ENCODE measurements at regions not wholly inside any gene's neighbourhood (a gene's known extent, or its start where the extent isn't known, plus 50 kb on each side); places are given as distances from the start of the nearest gene placed in this dataset.
"Not testable (repeated sequence)": the region's sequence is repeated elsewhere in the genome, so short reads cannot be mapped to it uniquely, and the experiment has no call there.

DNA sequence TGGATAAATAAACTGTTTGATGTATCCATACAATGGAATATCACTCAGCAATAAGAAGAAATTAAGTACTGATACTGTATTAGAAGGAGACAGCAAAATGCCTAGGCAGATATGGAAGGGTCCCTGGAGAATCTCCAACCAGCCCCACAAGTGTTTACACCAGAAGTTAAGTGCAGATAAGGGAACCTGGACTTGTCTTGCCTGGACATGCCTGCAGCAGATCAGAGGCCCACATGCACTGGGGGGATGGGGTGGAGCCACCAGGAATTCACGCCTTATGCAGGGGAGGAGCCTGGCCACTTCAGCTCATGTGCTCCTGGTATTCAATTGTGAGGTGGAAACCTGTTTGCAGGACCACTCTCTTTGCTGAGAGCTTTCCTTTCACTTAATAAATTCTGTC, 356.9 kb downstream of the TUBA3C start:
- DNase-seq (ENCODE audit: low spot score), result not testable (repeated sequence)

DNA sequence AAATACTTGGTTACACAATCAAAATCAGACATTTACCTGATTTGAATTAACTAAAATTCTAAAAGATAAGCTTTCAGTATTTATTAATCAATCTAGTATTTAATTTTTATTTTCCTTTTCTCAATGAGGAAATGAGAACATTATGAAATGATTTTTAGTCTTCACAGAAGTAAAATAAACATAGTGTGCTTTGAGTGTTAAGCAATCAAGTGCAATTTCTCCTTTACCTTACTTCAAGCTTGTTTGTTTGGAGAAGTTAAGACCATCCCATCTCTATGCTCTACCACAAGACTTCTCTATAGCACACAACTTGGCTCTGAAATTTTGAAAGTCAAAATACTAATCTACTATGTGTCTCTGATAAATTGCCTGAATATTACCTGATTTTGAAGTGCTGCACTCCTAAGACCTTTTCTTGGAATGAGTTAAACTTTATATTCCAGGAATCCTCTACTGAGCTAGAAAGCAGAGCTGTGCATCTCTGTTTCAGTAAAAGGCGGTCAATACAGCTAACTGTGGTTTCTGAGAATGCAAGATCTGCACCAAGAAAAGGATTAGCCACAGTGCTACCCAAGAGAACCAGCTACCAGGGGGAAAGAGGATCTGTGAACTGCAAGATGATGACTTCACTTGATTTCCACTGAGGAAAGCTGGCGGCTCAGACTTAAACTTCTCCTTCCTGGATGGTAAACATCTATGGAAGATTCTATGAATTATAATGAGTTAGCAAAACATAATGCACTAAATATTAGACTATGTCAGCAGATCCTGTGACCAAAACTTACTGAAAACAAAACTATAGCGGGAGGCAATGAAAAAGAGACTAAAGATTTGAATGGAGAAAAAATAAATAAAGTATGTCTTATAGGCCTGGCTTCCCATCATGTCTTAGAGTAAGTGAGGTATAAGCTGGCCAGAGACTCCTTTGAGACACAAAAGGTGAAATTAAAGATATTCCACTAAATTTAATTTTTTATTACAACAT, 358.7 kb downstream of the TUBA3C start:
- not testable (repeated sequence) for DNase-seq (ENCODE audit: low spot score)

DNA sequence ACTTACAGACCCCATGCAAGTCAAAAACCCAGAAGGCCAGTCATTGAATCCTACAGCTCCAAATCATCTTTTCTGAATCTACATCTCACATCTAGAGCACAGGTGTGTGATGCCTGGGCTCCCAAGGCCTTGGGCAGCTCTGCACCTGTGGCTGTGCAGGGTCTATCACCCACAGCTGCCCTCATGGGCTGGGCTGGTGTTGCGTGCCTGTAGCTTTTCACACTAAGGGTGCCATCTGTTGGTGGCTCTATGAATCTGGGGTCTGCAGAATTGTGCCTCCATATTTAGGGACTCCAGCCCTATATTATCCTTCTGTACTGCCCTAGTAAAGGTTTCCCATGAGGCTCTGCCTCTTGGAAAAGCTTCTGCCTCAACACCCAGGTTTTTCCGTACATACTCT, 407.6 kb downstream of the TUBA3C start:
- DNase-seq (ENCODE audit: low spot score), result peak; percentile 13

DNA sequence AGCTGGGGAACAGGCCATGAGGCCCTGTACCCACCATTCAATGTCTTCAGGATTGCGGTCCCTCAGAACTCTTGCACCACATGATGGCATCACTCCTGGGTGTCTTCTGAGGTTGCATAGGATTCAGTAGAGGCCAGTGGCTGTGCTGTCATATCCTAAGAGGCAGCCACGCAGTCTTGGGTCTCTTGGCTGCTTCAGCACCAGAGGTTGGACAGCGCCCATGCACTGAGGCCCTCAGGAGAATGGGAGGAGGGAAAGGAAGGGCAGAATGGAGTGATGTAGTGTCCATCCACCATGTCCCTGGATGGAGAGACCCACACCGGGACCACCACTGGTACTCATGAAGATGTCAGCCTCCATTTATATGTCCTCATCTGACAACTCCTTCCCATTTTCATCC, 439.9 kb downstream of the TUBA3C start:
- peak; percentile 1 for DNase-seq (ENCODE audit: low spot score)

DNA sequence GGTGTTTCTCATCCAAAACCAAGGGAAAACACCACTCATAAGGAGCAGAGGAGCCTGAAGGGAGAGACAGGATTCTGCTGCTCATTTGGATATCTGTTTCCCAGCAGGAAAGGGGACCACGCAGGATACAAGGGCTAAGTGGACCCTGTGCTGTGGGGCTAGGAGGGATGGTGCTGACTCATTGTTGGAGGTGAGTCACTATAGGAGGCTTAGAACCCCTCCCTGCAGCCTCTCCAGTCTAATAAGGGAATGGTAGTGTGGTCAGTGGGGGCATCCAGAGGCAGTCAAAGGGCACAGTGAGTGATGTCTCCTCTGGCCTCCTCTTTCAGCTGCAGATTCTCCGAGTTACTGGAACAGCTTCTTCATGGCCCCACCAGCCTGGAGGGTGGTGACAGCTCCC, 442.3 kb downstream of the TUBA3C start:
- DNase-seq (ENCODE audit: low spot score), result no peak

DNA sequence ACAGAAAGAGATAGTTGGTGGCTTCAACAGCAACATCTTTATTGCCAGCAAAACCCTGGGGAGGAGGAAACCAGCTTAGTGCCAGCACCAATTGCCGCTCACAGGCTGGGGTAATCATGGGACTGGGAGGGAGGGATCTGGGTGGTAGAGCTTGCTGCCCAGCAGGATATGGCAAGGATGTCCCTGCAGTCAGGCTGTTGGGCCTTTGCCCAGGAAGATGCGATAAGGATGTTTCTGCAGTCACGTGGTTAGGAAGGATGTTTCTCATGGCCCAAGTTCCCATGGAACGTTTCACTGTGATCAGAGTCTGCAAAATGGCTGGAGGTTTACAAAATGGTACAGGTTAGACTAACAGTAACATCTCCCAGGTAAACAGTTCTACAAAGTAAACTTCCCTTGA, 443.5 kb downstream of the TUBA3C start:
- DNase-seq (ENCODE audit: low spot score), result not testable (repeated sequence)

DNA sequence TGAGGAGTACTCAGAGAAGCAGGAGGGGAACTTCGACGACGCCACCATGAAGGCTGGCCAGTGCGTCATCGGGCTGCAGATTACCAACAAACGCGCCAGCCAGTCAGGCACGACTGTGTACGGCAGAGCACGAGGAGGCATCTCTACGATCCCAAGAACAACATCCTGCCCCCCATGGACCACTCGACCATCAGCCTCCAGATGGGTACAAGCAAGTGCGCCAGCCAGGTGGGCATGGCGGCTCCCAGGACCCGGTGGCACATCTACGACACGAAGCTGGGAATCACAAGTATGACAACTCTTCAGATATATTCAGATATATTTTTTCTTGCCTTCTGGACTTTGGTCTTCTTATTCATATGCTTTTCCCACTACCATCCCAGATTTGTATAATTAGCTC, 454.5 kb downstream of the TUBA3C start:
- not testable (repeated sequence) for DNase-seq (ENCODE audit: low spot score)

DNA sequence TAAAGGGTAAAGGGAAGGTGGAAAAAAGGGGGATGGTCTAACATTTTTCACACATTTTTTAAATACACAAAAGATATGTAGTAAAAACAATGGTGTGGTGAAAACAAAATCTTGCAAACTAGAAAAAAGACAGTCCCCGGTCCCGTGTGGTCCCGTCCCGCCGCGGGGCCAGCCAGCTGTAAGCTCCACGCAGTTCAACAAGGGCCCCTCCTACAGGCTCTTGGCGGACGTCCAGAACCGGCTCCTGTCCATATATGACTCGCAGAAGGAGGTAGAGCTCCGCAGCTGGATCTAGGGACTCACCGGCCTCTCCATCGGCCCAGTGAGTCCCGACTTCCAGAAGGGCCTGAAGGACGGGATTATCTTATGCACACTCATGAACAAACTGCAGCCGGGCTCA, 455.1 kb downstream of the TUBA3C start:
- not testable (repeated sequence) for DNase-seq (ENCODE audit: low spot score)

DNA sequence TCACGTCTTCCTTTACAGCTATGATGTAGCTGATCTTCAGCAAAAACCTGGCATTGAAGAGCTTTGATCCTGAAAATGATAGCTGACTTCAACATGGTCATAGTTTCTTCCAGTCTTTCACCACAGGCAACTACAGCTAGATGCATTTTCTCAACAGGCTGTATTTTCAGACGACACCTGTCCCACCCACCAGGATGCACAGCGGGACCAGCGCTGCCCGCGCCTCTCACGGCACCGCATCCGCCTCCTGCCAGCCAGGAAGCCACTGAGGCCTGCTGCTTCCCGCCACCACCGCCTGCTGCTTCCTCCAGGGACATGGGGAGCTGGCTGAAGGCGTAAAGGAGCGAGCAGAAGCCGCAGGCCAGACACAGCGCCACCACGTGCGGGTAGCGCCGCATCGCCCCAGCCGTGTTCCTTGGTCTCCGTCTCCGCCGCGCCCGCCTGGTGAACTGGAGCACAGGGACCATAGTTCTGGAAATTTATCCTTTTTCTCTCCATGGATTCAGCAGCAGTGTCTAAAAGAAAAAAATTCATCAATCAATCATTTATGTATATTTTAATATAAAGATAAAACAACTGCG, 456.3 kb downstream of the TUBA3C start:
- not testable (repeated sequence) for DNase-seq (ENCODE audit: low spot score)

DNA sequence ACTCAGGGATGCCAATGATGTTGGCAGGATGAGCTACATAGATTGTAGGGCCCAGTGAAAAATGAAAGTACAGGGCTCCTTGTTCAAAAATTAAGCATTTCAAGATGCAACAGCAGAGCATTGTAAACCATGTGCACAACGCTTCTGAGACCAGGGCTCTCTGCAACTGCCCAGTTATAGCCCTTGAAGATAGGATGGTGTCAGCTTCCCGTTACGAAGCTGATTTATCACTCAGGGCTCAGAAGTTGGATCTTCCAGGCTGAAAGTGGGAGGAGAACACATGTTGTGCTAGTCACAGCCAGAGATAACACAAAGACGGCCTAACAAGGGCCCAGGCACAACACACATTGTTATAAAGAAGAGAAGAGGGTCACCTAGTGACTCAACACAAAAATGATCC, 466.7 kb downstream of the TUBA3C start:
- no peak for DNase-seq (ENCODE audit: low spot score)

DNA sequence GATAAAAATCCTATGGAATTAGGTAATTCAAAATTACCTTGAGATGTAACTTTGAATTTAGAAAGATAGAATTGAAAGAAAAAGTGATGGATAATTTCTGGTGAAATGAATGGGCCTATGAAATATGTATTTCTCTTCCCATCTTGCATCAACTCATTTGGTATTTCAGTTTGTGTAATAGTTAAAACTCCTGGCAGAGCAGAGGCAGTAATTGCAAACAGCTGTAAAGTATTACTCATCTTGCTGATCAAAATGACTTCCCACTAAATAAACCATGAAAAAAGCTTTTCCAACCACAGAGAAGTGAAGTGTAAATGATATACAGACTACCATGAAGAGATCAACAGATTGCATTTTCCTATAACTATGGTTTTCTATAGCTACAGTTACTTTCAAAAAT, 471.0 kb downstream of the TUBA3C start:
- not testable (repeated sequence) for DNase-seq (ENCODE audit: low spot score)

DNA sequence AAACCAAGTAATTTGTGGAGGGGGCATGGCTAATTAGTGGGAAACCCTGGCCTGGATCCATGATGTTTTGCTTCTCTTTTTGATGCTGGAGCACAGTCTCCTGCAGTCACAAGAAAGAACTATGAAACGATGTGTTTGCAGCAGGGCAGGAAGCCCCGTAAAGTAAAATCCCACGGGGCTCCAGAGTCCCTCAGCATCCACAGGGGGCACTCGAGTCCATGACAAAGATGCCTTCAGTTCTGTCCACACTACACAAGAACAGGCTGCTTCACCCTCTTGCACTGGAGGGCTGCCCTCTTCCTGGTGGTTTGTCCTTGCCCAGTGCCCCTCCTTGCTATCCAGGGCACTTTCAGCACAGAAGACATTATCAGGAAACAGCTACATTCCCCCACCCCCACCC, 475.1 kb downstream of the TUBA3C start:
- DNase-seq (ENCODE audit: low spot score), result peak; percentile 6

DNA sequence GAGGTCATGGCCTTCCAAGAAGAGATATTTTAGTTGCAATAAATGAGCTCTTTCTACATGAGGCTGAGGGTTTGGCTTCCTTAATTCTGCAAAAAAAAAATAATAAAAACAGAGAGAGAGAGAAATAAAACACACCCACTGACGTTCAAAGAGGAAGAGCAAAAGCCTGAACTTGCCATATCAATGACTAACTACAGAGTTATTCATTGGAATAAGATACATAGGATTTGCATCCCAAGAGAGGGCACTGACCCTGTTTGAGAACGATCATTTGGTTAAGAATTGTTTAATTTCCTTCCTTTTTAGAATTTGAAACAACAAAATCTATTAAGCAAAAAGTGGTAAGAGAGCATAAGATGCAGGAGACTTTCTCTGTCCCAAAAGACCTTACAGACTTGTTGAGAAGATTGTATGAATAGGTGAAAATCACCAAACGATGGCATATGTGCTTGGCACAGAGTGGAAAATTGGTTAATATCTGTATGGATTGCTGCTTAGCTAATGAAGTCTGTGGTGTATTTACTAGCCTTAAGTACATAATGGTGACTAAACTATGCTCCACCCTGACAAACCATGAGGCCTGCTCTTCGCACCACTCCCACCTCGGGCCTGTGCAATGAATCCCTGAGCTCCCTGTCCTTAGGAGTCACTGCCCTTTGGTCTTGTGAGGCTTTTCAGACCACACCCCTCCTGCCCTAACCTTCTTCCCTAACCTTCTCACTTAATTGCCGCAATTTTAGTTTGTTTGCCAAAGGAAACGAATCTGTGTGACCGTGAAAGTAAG, 479.0 kb downstream of the TUBA3C start:
- not testable (repeated sequence) for DNase-seq (ENCODE audit: low spot score)

DNA sequence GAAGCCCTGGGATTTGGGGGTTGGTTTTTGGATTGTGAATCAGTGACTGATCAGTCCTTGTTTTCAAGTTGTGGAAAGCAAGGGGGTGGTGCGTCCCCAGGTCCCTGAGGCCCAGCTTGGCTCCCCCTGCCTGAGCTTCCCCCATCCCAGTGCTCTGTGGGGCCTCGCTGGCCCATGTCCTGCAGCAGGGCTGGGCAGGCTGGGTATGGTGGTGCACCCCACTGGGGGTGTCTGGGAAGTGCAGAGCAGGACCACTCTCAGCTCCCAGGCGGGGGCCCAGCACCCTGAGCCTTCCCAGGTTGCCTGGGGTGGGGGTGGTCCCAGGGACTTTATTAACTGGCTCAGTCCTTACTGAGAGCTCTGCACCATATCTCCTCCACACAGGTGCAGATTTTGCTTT, 483.3 kb downstream of the TUBA3C start:
- DNase-seq (ENCODE audit: low spot score), result not testable (repeated sequence)

DNA sequence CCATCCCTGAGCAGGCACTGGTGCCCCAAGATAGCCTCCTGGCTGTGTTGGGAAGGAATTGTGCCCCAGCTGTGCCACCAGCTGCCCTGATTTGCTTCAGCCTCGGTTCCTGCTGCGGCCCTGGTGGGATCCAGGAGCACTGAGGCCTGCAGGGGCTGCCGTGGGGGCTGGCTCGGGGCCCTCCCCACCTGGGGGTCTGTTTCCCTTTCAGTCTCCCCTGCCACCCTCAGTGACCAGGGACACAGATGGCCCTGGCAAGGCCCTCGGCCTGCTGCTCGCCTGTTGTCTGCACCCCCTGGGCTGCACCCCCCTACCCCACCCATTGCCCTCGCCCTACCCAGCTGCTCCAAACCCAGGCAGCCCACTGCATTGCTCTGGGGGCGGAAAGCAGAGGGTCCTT, 483.8 kb downstream of the TUBA3C start:
- not testable (repeated sequence) for DNase-seq (ENCODE audit: low spot score)

DNA sequence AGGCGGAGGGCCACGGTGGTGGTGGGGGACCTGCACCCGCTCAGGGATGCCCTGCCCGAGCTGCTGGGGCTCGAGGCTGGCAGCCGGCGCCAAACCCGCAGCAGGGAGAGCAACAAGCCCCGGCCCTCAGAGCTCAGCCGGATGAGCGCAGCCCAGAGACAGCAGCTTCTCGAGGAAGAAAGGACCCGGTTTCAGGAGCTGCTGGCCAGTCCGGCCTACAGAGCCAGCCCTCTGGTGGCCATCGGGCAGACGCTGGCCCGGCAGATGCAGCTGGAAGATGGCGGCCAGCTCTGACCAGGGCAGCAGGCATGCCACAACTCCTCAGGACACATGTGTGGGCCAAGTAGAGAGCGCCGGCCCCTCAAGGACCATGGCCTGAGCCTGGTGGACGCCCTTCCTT, 484.4 kb downstream of the TUBA3C start:
- not testable (repeated sequence) for DNase-seq (ENCODE audit: low spot score)

DNA sequence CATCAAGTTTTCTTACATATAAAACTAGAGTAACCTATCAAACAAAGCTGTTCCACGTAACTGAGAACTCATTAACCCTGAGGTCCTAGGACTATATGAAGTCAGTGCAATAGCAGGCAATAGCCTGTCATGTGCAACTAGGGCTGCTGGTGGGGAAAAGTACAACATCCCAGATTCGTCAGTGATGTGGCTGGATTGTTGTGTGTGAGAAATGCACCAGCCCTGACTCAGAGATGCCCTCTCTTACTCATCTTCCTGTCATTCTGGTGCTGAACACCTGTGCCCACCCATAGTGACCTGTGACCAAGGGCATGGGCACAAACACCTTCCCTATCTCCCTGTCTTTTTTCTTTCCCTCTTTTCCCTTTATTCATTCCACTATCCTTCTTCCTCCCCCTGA, 504.2 kb downstream of the TUBA3C start:
- not testable (repeated sequence) for DNase-seq (ENCODE audit: low spot score)

DNA sequence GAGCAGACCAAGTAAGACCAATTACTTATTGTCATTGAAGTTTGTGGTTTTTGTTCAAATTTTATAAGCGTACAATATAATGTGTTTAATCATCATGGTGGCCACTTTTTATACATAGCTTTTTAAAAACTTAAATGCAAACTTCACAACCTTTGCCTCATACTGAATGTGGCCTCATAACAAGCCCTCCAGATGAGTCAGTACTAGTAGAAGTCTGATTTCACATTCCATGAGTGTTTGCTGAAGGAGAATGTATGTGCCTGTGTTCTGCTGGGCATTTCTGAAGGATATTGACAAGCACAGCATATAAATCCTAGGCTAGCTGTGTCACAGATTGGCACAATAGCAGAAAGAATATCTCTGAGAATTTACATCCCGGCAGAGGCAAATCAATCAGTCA, 506.4 kb downstream of the TUBA3C start:
- not testable (repeated sequence) for DNase-seq (ENCODE audit: low spot score)

DNA sequence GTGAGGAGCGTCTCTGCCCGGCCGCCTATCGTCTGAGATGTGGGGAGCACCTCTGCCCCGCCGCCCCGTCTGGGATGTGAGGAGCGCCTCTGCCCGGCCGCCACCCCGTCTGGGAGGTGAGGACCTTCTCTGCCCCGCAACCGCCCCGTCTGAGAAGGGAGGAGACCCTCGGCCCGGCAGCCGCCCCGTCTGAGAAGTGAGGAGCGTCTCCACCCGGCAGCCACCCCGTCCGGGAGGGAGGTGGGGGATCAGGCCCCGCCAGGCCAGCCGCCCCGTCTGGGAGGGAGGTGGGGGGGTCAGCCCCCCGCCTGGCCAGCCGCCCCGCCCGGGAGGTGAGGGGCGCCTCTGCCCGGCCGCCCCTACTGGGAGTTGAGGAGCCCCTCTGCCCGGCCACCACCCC, 507.8 kb downstream of the TUBA3C start:
- DNase-seq (ENCODE audit: low spot score), result not testable (repeated sequence)

DNA sequence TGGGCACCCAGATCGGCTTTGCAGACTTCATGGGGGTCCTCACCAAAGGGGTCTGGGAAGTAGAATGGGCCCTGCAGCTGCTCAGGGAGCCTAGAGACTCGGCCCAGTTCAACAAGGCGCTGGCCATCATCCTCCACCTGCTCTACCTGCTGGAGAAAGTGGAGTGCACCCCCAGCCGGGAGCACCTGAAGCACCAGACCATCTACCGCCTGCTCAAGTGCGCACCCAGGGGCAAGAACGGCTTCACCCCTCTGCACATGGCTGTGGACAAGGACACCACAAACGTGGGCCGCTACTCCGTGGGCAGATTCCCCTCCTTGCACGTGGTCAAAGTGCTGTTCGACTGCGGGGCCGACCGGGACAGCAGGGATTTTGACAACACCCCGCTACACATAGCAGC, 515.0 kb downstream of the TUBA3C start:
- not testable (repeated sequence) for DNase-seq (ENCODE audit: low spot score)

DNA sequence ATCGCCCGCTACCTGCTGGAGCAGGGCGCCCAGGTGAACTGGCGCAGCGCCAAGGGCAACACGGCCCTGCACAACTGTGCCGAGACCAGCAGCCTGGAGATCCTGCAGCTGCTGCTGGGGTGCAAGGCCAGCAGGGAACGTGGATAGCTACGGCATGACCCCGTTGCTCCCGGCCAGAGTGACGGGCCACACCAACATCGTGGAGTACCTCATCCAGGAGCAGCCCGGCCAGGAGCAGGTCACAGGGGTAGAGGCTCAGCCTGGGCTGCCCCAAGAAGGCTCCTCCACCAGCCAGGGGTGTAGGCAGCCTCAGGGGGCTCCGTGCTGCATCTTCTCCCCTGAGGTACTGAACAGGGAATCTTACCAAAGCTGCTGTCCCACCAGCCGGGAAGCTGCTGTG, 515.9 kb downstream of the TUBA3C start:
- not testable (repeated sequence) for DNase-seq (ENCODE audit: low spot score)

DNA sequence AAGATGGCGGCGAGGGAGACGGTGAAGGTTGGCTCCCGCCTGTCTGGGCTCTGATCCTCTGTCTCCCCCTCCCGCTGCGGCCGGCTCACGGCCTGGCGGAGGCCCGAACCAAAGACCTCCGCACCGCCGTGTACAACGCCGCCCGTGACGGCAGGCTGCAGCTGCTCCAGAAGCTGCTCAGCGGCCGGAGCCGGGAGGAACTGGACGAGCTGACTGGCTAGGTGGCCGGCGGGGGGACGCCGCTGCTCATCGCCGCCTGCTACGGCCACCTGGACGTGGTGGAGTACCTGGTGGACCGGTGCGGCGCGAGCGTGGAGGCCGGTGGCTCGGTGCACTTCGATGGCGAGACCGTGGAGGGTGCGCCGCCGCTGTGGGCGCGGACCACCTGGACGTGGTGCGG, 516.5 kb downstream of the TUBA3C start:
- not testable (repeated sequence) for DNase-seq (ENCODE audit: low spot score)

Measured in NAMALWA (cell line).